Effector memory CD4-positive, alpha-beta T cell (primary cell): ENCODE measurements at regions not wholly inside any gene's neighbourhood (a gene's known extent, or its start where the extent isn't known, plus 50 kb on each side); places are given as distances from the start of the nearest gene placed in this dataset.
"Not testable (repeated sequence)": the region's sequence is repeated elsewhere in the genome, so short reads cannot be mapped to it uniquely, and the experiment has no call there.

Experiments used
- DNase-seq, 3 donors: peaks; one replicate each; pipeline ENCODE4 v3.0.0-alpha.2; 2020
- H3K27ac ChIP-seq: 2 replicates; pipeline ENCODE4 v1.7.0; 2013; ENCODE audit warnings: mild to moderate bottlenecking, low read length, moderate library complexity; ENCODE audit not compliant: insufficient read depth, poor library complexity, severe bottlenecking
- H3K27me3 ChIP-seq: replicated peaks from 2 replicates; pipeline ENCODE4 v1.7.0; 2013; ENCODE audit warnings: mild to moderate bottlenecking, low read length; ENCODE audit not compliant: insufficient read depth, control insufficient read depth, poor library complexity, severe bottlenecking
- H3K36me3 ChIP-seq: 2 replicates; pipeline ENCODE4 v1.7.0; 2013; ENCODE audit warnings: mild to moderate bottlenecking, low read length, moderate library complexity; ENCODE audit not compliant: control insufficient read depth, insufficient read depth
- H3K4me1 ChIP-seq: 2 replicates; pipeline ENCODE4 v1.7.0; 2013; ENCODE audit warnings: low read length, mild to moderate bottlenecking; ENCODE audit not compliant: control insufficient read depth, insufficient read depth, poor library complexity, severe bottlenecking
- H3K4me3 ChIP-seq: 2 replicates; pipeline ENCODE4 v1.7.0; 2013; ENCODE audit warnings: low read length, low read depth, mild to moderate bottlenecking; ENCODE audit not compliant: insufficient read depth, poor library complexity, severe bottlenecking
- H3K9me3 ChIP-seq: 2 replicates; pipeline ENCODE4 v1.7.0; 2013; ENCODE audit warnings: mild to moderate bottlenecking, low read length, moderate library complexity; ENCODE audit not compliant: control insufficient read depth

DNA sequence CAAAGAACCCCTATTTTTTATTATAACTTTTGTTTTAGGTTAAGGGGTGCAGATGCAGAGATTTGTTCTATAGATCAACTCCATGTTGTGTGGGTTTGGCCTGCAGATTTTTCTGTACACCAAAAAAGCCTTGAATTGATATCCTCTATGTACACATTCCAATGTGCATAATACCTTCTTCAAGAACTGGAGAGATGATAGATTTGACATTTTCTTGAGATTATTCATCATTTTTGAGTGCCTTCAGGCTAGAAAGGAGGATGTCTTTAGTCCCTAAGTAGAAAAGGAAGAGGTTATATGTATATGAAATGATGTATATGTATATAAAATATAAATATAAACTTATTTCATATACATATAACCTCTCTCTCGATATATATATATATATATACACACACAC lies 1190.0 kb upstream of the ALCAM start:
- Histone ChIP-seq H3K9me3 (no peaks in the 10 kb centered on the region), H3K4me1 (no peaks in the 10 kb centered on the region), H3K36me3 (no peaks in the 10 kb centered on the region), H3K27ac (no peak overlapping the region), H3K4me3 (no peak overlapping the region), H3K27me3 (no peaks in the 10 kb centered on the region)
- DNase-seq: no peak

DNA sequence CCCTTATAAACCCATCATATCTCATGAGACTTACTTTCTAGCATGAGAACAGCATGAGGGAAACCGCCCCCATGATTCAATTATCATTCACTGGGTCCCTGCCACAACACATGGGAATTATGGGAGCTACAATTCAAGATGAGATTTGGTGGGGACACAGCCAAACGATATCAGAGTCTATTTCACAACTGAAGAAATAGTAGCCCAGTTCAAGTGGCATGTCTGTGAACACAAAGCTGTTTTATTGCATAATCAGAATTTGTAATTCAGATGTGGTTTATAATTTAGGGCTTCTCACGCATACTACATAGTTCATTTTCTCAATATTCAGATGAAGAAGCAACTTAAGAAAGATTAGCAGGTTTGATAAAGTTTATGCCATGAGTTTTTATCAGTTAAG lies 1188.0 kb upstream of the ALCAM start:
- no peaks in the 10 kb centered on the region for H3K36me3 ChIP-seq
- H3K27ac ChIP-seq: no peak overlapping the region
- DNase-seq: no peak
- H3K4me3 ChIP-seq: no peak overlapping the region
- H3K27me3 ChIP-seq: no peaks in the 10 kb centered on the region
- no peaks in the 10 kb centered on the region for H3K4me1 ChIP-seq
- H3K9me3 ChIP-seq: no peaks in the 10 kb centered on the region

DNA sequence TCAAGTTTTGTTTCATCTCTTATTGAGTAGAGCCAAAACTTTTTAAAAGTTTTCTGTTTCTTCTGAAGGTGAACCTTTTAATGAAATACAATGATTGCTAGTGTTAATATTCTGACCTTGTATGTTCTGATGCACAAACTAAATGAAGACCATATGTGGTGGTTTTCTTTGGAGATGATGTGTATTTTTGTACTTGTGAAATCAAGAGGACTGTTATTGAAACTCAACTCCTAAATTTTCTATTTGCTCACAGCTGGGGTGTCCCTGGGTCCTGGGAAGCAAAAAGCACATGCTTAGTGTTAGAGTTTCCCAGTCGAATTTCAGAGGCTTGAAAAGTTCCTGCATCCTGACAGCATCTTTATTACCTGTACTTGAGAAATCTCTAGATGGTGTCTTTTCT lies 1185.8 kb upstream of the ALCAM start:
- DNase-seq: no peak
- H3K4me3 ChIP-seq: no peak overlapping the region
- no peaks in the 10 kb centered on the region for H3K36me3 ChIP-seq
- H3K27me3 ChIP-seq: no peaks in the 10 kb centered on the region
- no peak overlapping the region for H3K27ac ChIP-seq
- H3K4me1 ChIP-seq: no peaks in the 10 kb centered on the region
- no peaks in the 10 kb centered on the region for H3K9me3 ChIP-seq

DNA sequence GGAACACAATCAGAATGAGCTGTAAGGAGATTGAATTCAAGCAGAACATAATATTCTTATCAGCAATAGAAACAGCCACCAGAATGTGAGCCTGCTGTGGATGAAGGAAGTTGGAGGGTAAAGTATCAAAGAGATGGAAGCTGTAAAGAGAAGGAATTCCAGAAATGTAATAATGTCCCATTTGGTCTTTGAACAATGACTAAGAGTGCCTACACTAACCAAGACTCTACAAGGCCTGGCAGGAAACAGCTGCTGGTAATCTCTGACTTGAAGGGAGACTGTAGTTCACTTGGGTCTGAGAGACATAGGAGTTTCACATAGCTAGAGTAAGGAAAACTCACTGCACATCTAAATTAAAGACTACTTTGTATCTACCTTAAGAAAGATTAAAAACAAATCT lies 1176.0 kb upstream of the ALCAM start:
- H3K36me3 ChIP-seq: no peaks in the 10 kb centered on the region
- H3K27ac ChIP-seq: no peak overlapping the region
- H3K4me1 ChIP-seq: no peaks in the 10 kb centered on the region
- no peaks in the 10 kb centered on the region for H3K9me3 ChIP-seq
- no peak for DNase-seq
- no peaks in the 10 kb centered on the region for H3K27me3 ChIP-seq
- no peak overlapping the region for H3K4me3 ChIP-seq

DNA sequence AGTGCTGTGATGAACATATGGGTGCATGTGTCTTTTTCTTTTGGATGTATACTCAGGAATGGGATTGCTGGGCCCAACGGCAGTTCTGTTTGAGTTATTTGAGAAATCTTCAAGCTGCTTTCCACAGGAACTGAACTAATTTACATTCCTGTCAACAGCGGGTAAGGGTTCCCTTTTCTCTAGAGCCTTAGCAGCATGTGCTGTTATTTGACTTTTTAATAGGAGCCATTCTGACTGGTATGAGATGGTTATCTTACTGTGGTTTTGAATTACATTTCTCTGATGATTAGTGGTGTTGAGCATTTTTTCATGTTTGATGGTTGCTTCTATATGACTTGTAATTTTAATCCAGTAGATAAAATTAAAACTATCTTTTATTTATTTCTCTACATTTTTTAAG lies 1168.6 kb upstream of the ALCAM start:
- no peaks in the 10 kb centered on the region for H3K36me3 ChIP-seq
- H3K4me3 ChIP-seq: no peak overlapping the region
- no peaks in the 10 kb centered on the region for H3K4me1 ChIP-seq
- H3K27ac ChIP-seq: no peak overlapping the region
- no peak for DNase-seq
- no peaks in the 10 kb centered on the region for H3K9me3 ChIP-seq
- no peaks in the 10 kb centered on the region for H3K27me3 ChIP-seq

DNA sequence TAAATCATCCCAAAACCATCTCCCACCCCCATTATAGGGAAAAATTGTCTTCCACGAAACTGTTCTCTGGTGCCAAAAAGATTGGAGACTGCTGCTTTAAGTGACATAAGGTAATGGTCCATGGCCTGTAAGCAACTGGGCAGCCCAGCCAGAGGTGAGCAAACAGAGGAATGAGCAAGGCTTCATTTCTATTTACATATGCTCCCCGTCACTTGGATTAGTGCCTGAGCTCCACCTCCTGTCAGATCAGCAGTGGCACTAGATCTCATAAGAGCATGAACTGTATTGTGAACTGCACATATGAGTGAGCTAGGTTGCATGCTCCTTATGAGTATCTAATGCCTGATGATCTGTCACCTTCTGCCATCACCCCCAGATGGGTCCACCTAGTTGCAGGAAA lies 1159.8 kb upstream of the ALCAM start:
- H3K27me3 ChIP-seq: no peaks in the 10 kb centered on the region
- no peak for DNase-seq
- no peak overlapping the region for H3K4me3 ChIP-seq
- H3K4me1 ChIP-seq: no peaks in the 10 kb centered on the region
- H3K36me3 ChIP-seq: no peaks in the 10 kb centered on the region
- no peaks in the 10 kb centered on the region for H3K9me3 ChIP-seq
- no peak overlapping the region for H3K27ac ChIP-seq

DNA sequence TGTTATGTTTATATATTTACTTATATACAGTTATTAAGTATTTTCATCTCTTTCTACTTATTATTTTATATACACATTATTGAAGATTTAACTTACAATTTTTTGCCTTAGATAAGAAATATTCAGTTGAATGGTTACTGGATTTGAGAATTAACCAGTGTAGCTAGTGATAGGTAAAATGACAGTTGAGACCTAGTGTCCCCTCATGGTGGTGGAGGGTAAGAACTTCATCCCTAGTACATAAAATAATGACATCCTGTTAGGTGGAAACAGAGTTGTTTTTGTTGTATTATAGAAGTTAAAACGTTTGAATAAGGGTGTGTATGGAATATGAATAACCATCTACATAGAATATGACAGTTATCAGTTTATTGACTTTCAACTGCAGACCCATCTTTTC lies 1152.4 kb upstream of the ALCAM start:
- no peaks in the 10 kb centered on the region for H3K9me3 ChIP-seq
- H3K27ac ChIP-seq: no peak overlapping the region
- H3K27me3 ChIP-seq: no peaks in the 10 kb centered on the region

DNA sequence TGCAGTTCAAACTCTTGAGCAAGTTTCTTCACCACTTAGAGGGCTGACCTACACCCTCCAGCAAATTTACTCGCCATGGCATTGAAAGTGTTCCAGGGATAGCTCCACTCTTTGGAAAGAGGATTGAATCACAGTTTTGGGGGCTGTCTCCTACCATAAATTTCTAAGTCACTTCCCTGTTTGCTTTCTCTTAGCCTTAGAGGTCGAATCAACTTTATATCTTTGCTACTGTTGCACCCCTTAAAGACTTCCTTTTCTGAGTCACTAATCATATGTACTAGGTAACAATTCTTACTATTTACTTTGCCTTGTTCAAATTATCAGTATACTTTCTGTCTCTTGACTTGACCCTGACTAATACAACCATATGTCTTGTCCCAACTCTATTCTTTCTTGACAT lies 1151.8 kb upstream of the ALCAM start:
- no peak for DNase-seq
- no peaks in the 10 kb centered on the region for H3K9me3 ChIP-seq
- no peaks in the 10 kb centered on the region for H3K36me3 ChIP-seq
- H3K4me3 ChIP-seq: no peak overlapping the region
- H3K27me3 ChIP-seq: no peaks in the 10 kb centered on the region
- no peaks in the 10 kb centered on the region for H3K4me1 ChIP-seq
- no peak overlapping the region for H3K27ac ChIP-seq

More for the DNA sequence above, 1152.4 kb upstream of the ALCAM start:
- H3K4me1 ChIP-seq: no peaks in the 10 kb centered on the region
- no peak overlapping the region for H3K4me3 ChIP-seq
- no peak for DNase-seq
- no peaks in the 10 kb centered on the region for H3K36me3 ChIP-seq

DNA sequence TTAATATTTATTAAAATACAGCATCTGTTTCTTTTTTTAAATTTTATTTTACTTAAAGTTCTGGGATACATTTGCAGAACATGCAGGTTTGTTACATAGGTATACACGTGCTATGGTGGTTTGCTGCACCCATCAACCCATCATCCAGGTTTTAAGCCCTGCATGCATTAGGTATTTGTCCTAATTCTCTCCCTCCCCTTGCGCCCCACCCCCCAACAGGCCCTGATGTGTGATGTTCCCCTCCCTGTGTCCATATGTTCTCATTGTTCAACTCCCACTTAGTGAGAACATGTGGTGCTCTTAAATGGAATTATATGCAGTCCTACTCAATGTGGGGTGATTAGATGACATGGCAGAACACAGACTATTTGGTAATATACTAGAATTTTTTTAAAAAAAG lies 1147.7 kb upstream of the ALCAM start:
- not testable (repeated sequence) for H3K9me3 ChIP-seq, DNase-seq, H3K27ac ChIP-seq, H3K4me1 ChIP-seq, H3K27me3 ChIP-seq, H3K36me3 ChIP-seq, H3K4me3 ChIP-seq

DNA sequence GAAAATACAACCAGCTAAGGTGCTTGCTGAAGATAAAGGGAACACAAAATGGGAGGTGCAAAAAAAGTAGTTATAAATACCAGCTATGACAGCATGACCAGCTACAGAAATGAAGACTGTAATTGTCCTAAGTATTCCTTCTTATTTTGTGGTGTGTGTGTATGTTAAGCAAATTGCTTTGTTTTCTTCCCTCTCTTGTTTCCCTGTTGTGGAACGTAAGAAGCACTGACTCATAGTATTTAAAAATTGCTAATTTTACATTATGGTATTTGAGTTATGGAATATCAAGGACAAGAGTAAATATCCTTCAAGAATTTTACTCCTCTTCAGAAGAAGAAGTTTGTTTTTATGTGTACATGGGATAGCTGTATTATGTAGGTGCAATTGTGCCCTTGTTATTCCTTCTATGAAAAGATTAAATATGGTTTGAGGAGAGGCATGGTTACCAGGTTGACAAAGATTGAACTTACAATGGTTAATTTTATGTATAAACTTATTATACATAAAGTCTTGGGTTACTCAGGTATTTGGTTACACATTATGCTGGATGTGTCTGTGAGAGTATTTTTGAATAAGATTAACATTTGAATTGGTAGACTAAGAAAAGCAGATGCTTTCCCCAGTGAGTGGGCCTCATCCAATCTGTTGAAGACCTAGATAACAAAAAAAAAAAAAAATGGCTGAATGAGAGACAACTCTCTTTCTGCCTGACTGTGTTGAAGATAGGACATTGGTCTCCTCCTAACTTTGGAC lies 1132.1 kb upstream of the ALCAM start:
- no peaks in the 10 kb centered on the region for H3K36me3 ChIP-seq
- no peaks in the 10 kb centered on the region for H3K27me3 ChIP-seq
- H3K4me1 ChIP-seq: no peaks in the 10 kb centered on the region
- no peak overlapping the region for H3K4me3 ChIP-seq
- DNase-seq: no peak
- no peak overlapping the region for H3K27ac ChIP-seq
- H3K9me3 ChIP-seq: no peaks in the 10 kb centered on the region
